Epithelial cell of esophagus (primary cell): ENCODE measurements at regions not wholly inside any gene's neighbourhood (a gene's known extent, or its start where the extent isn't known, plus 50 kb on each side); places are given as distances from the start of the nearest gene placed in this dataset.

Source experiments
- DNase-seq: peaks from one replicate; pipeline ENCODE4 v3.0.0; 2010; ENCODE audit warnings: low read depth
- H3K4me3 ChIP-seq: 2 replicates; pipeline ENCODE4 v1.5.1; 2011; ENCODE audit warnings: mild to moderate bottlenecking, low read length, control low read depth
- CTCF ChIP-seq: IDR thresholded peaks from 2 replicates; pipeline ENCODE4 v1.5.1; 2011; ENCODE audit warnings: low read depth, mild to moderate bottlenecking, low read length, control low read depth, inconsistent platforms; ENCODE audit not compliant: insufficient read depth; ENCODE audit errors: missing control alignments

GRCh38 chr1:56065729-56066128 is 513.6 kb downstream of the PLPP3 start:
- no peak for DNase-seq
- no peak for TF ChIP-seq CTCF
- H3K4me3 ChIP-seq: no peak overlapping the region

DNA sequence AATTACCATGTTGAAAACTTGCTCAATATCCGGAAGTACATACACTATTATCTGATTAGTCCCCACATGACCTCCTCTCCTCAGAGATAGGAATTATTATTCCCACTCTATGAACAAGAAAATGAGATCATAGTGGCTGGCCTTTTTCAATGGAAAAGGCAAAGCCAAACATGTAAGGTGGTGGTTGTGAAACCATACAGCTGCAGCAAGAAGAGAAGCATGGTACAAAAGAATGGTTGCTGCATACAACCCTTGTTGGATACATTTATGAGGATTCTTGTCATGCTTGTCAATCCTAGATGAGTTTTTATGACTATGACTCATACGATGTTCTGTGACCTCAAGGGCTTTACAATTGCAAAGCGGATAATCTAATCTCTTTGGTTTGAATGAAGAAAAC is 514.7 kb downstream of the PLPP3 start:
- H3K4me3 ChIP-seq: no peak overlapping the region
- TF ChIP-seq CTCF: no peak
- DNase-seq: peak; percentile 67

- DNase-seq: no peak
- no peak for TF ChIP-seq CTCF
- H3K4me3 ChIP-seq: no peak overlapping the region
These were observed 515.9 kb downstream of the PLPP3 start for GRCh38 chr1:56063461-56063860.

GRCh38 chr1:56062625-56063024 is 516.7 kb downstream of the PLPP3 start:
- no peak for DNase-seq
- H3K4me3 ChIP-seq: no peak overlapping the region
- TF ChIP-seq CTCF: no peak

DNA sequence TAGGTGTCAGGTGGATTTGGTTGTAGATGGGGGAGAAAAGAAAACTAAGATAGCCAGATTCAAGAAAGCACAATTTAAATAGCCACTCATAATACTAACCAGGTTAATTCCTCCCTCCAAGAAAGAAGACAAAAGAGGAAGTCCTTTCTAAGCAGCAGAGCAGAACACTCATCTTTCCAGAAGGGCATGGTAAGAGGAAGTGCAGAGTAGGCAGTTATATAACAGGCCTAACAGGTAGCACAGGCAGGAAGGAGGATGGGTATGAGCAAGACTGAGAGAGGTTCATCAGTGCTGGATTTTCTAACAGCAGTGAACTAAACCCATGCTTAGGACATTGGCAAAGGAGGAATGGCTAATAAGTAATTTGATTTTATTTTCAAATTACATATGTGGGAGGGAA is 517.5 kb downstream of the PLPP3 start:
- no peak overlapping the region for H3K4me3 ChIP-seq
- no peak for TF ChIP-seq CTCF
- peak; percentile 71 for DNase-seq

- no peak for DNase-seq
- no peak overlapping the region for H3K4me3 ChIP-seq
- TF ChIP-seq CTCF: no peak
These were observed 518.5 kb downstream of the PLPP3 start for GRCh38 chr1:56060906-56061305.

DNA sequence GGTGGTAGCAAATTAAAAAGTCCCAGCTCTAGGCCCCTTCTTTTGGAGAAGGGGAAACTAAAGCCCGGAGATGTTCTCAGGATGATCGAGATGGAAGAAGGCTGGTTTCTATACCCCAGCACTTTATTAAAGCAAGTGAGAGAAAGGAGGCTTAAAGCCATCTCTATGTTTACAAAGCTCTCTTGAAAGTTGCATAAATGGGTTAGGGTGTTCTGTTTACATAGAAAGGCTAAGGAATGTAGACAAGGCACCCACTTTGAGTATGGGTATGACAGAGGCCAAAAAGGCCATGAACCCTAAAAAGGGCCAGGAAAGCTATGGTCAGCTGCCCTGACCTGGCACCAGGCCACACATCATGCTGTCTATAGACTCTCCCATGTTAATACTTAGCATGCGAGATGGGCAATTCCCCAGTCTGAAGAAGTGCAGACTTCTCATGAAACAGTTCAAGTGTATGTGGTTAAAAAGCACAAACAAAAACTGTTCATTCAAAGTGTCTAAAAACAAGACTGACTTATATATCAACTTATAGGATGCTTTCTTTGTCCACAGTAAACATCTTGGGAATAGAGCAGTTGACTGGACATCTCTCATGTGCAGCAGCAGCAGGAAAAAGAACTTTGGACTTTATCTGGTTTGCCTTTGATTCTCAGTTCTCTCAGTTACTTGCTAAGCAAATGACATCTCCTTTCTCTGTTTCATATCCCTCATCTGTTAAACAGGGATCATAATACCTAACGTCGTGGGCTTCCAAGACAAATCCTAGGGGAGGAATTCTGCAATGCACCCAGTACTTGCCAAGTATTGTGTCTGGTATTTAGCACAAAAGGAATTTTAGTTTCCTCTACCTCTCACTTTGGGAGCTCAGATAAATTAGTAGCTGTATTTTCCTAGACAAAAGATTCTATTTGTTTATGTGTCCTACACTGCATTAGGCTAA is 521.6 kb downstream of the PLPP3 start:
- no peak for TF ChIP-seq CTCF
- DNase-seq: no peak
- no peak overlapping the region for H3K4me3 ChIP-seq
